ENCODE measurements at regions not wholly inside any gene's neighbourhood (a gene's known extent, or its start where the extent isn't known, plus 50 kb on each side); places are given as distances from the start of the nearest gene placed in this dataset.
"Not testable (repeated sequence)": the region's sequence is repeated elsewhere in the genome, so short reads cannot be mapped to it uniquely, and the experiment has no call there.

GRCh38 chr5:119966028-119966427 lies 336.7 kb downstream of the FAM170A start:
- Mint-ChIP-seq H3K4me3 (no peak overlapping the region), H3K36me3 (ENCODE audit: low read depth) (no peaks in the 10 kb centered on the region), H3K9me3 (no peaks in the 10 kb centered on the region; the same call in 1 of the 2 replicates), H3K27me3 (ENCODE audit: insufficient read depth) (no peaks in the 10 kb centered on the region), H3K27ac (no peak overlapping the region), H3K4me1 (ENCODE audit: low read depth) (no peaks in the 10 kb centered on the region)
- peak; percentile 32 for TF ChIP-seq CTCF (IDR thresholded peaks at IDR 0.05)
- no peak for DNase-seq

GRCh38 chr5:119968690-119969089 lies 339.3 kb downstream of the FAM170A start:
- no peaks in the 10 kb centered on the region for H3K36me3 Mint-ChIP-seq (ENCODE audit: low read depth)
- no peaks in the 10 kb centered on the region for H3K4me1 Mint-ChIP-seq (ENCODE audit: low read depth)
- no peak for DNase-seq
- TF ChIP-seq CTCF (IDR thresholded peaks at IDR 0.05): no peak
- H3K27ac Mint-ChIP-seq: no peak overlapping the region
- H3K9me3 Mint-ChIP-seq: no peaks in the 10 kb centered on the region
- no peak overlapping the region for H3K4me3 Mint-ChIP-seq
- no peaks in the 10 kb centered on the region for H3K27me3 Mint-ChIP-seq (ENCODE audit: insufficient read depth)

GRCh38 chr5:119987077-119987476 lies 357.7 kb downstream of the FAM170A start:
- H3K36me3 Mint-ChIP-seq (ENCODE audit: low read depth); H3K27me3 Mint-ChIP-seq (ENCODE audit: insufficient read depth); H3K4me1 Mint-ChIP-seq (ENCODE audit: low read depth); H3K4me3 Mint-ChIP-seq; DNase-seq; H3K27ac Mint-ChIP-seq: not testable (repeated sequence)
- peaks cover 23% of the 10 kb centered on the region for H3K9me3 Mint-ChIP-seq

GRCh38 chr5:119991625-119992024 lies 362.3 kb downstream of the FAM170A start:
- Mint-ChIP-seq H3K27ac (no peak overlapping the region), H3K9me3 (peaks cover 14% of the 10 kb centered on the region), H3K27me3 (ENCODE audit: insufficient read depth) (peaks cover 10% of the 10 kb centered on the region), H3K4me1 (ENCODE audit: low read depth) (no peaks in the 10 kb centered on the region), H3K36me3 (ENCODE audit: low read depth) (0 out of 2 replicates have a peak, but pooled peaks cover 5% of the 10 kb centered on the region), H3K4me3 (no peak overlapping the region)
- TF ChIP-seq CTCF (IDR thresholded peaks at IDR 0.05): no peak
- DNase-seq: no peak

- DNase-seq: no peak
- Mint-ChIP-seq H3K36me3 (ENCODE audit: low read depth) (no peaks in the 10 kb centered on the region), H3K27ac (no peak overlapping the region), H3K27me3 (ENCODE audit: insufficient read depth) (peaks cover 10% of the 10 kb centered on the region), H3K9me3 (no peaks in the 10 kb centered on the region), H3K4me3 (no peak overlapping the region), H3K4me1 (ENCODE audit: low read depth) (peaks cover under 1% of the 10 kb centered on the region; the same call in 1 of the 2 replicates)
- TF ChIP-seq CTCF (IDR thresholded peaks at IDR 0.05): no peak
Observed at GRCh38 chr5:119996128-119996527, 366.8 kb downstream of the FAM170A start.

- H3K27me3 Mint-ChIP-seq (ENCODE audit: insufficient read depth): no peaks in the 10 kb centered on the region
- H3K9me3 Mint-ChIP-seq: no peaks in the 10 kb centered on the region
- H3K4me3 Mint-ChIP-seq: no peak overlapping the region
- TF ChIP-seq CTCF (IDR thresholded peaks at IDR 0.05): no peak
- no peak overlapping the region for H3K27ac Mint-ChIP-seq
- DNase-seq: no peak
- no peaks in the 10 kb centered on the region for H3K36me3 Mint-ChIP-seq (ENCODE audit: low read depth)
- H3K4me1 Mint-ChIP-seq (ENCODE audit: low read depth): no peaks in the 10 kb centered on the region
Observed at GRCh38 chr5:120007598-120007997, 378.2 kb downstream of the FAM170A start.
